DMS79 (cell line): ENCODE measurements at regions not wholly inside any gene's neighbourhood (a gene's known extent, or its start where the extent isn't known, plus 50 kb on each side); places are given as distances from the start of the nearest gene placed in this dataset.

Experiments used
- DNase-seq: peaks from one replicate; lab custom pipeline; 2025; lab: John Stamatoyannopoulos, UW

DNA sequence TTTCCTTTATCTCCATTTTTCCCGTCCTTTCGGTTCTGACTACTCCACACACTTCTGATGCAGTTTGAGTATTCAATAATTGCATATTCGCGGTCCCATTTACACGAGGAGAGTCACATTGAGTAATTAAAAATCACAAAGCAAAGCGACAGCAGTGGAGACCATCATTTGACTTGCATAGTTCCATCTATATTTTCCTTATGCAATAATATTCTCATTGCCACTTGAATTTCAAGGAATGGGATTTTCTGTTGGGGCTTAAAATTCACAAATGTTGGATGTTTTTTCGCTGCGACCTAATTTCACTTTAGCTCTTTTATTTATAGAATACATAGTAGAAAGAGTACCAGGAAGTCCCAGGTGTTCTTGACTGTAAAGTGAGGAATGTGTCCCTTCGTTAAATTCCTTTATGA is 186.8 kb downstream of the ZEB2 start:
- DNase-seq: no peak

- DNase-seq: peak; percentile 61
Observed at GRCh38 chr2:144332356-144333142, 187.4 kb downstream of the ZEB2 start.

- DNase-seq: peak; percentile 61
Observed at GRCh38 chr2:144331674-144332355, 188.1 kb downstream of the ZEB2 start.

GRCh38 chr2:144330951-144331673 is 188.8 kb downstream of the ZEB2 start:
- no peak for DNase-seq

GRCh38 chr2:144329472-144329871 is 190.4 kb downstream of the ZEB2 start:
- no peak for DNase-seq

DNA sequence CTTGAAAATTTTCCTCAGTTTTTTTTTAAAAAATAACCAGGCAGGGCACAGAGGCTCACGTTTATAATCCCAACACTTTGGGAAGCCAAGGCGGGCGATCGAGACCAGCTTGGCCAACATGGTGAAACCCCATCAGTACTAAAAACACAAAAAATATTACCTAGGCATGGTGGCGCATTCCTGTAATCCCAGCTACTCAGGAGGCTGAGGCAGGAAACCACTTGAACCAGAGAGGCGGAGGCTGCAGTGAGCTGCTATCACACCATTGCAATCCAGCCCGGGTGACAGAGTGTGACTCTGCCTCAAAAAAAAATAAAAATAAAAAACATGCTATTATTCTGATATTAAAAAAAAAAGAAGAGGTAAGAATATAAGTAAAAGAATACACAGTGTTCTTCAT is 191.0 kb downstream of the ZEB2 start:
- DNase-seq: no peak

- DNase-seq: no peak
Observed at GRCh38 chr2:144326825-144327224, 193.1 kb downstream of the ZEB2 start.

DNA sequence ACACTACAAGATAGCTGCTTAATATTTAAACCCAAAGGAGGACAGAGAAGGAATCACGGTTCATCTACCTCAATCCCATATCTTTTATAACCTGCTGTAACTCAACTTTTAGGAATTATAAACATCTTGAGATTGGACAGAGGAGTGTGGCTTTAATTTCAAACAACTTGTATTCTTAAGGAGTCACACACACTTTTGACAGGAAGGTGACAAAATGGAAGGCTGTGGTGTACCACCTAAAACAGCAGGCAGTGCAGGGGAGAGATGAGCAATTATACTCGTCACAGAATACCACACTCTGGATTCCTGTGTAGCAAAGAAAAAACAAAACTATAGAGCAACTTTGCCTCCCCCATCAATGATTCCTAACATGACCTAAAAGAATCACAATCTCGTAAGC is 194.8 kb downstream of the ZEB2 start:
- no peak for DNase-seq

GRCh38 chr2:144324446-144325045 is 195.4 kb downstream of the ZEB2 start:
- DNase-seq: no peak

DNA sequence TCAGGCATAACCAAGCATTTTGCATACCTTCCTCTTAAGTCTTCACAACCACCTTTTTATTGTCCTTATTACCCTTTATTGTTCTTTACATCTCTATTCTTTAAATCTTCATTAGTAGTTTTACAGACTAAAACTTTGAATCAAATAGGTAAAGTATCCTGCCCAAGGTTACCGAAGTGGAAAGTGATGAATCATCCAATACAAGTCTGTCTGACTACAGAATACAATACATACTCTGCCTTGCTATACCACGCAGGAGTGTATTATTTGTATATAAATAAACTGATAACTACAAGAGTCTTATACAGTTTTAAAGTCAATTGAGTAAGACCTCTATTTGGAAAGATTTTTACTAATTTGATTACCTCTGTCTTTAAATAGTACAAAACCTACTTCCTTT is 196.0 kb downstream of the ZEB2 start:
- DNase-seq: no peak

- DNase-seq: no peak
Observed at GRCh38 chr2:144322379-144322778, 197.5 kb downstream of the ZEB2 start.

DNA sequence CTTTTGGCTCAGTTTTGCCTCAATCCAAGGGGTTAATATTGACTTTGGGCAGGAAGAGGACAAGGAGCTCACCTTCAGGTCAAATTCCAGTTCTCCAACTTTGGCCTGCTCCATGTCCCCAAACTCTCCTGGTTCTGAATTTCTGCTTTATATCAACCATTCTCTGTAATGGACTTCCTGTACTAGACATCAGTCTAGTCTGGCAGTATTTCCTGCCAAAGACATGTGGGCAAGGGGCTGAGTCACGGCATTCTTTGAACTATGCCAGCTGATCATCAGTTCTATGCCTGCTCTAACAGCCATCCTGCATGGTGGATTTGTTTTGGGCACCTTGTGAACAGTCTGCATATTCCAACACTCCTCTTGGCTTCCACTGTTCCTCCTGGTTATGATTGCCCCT is 199.4 kb downstream of the ZEB2 start:
- no peak for DNase-seq

GRCh38 chr2:144317071-144317738 is 202.7 kb downstream of the ZEB2 start:
- DNase-seq: no peak

GRCh38 chr2:144310889-144311608 is 208.9 kb downstream of the ZEB2 start:
- DNase-seq: no peak

DNA sequence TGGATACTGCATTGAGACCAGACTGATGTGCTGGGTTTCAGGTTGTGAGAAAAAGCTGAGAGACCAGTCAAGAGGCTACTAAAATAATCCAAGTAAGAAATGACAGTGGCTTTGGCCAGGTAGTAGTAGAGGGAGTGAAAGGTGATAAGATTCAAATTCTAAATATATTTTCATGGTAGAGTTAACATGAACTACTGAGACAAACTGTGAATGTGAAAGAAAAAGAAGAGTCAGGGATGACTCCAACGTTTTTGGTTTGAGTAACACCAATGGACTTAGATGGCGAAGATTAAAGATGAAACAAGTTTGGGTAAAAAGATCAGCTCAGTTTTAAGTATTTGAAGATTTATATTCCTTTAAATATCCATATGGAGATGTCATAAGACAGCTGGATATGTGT is 209.4 kb downstream of the ZEB2 start:
- DNase-seq: no peak

GRCh38 chr2:144307711-144308110 is 212.2 kb downstream of the ZEB2 start:
- DNase-seq: no peak

DNA sequence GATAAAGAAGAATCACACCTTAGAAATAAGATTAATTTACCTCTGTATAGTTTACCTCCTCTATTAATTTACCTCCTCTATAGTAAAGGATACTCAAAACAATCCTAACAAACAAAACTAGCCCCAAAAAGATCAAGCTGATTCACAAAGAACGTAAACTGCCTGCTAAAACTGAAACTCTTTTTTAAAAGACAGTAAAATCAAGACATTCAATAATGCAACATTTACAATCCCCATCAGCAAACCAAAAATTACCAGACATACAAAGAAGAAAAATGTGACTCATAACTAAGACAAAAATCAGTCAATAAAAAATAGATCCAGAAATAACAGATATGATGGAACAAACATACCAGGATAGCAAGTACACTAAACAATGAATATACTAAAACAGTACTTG is 215.7 kb downstream of the ZEB2 start:
- DNase-seq: no peak

DNA sequence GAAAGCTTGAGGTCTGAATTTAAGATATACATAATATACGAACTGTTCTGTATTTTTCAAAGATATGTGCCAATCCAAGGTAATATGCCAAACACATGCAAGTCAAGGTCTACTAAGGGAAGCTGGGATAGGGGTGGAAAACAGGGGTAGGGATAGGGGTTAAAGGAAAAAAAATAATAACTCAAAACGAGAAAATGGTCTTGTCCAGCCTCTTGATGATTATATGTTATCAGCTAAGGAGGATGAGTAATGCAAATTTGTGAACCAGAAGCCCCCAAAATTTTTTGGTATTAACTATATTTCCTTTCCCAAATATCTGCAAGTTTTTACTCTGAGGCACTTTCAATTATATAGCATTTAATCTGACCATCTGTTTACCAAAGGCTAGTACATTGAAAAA is 219.3 kb downstream of the ZEB2 start:
- no peak for DNase-seq

GRCh38 chr2:144290276-144290675 is 229.6 kb downstream of the ZEB2 start:
- no peak for DNase-seq

GRCh38 chr2:144288438-144288837 is 231.5 kb downstream of the ZEB2 start:
- DNase-seq: no peak

GRCh38 chr2:144285324-144285723 is 234.6 kb downstream of the ZEB2 start:
- DNase-seq: no peak
